GM20000 (cell line): ENCODE measurements at regions not wholly inside any gene's neighbourhood (a gene's known extent, or its start where the extent isn't known, plus 50 kb on each side); places are given as distances from the start of the nearest gene placed in this dataset.

ENCODE experiments used
- DNase-seq: peaks from one replicate; pipeline ENCODE4 v3.0.0; 2012; ENCODE audit warnings: low spot score
- TF ChIP-seq, protein P1 (sequence below): IDR thresholded peaks from 2 replicates; pipeline ENCODE4 v1.5.1; 2012; ENCODE audit warnings: mild to moderate bottlenecking, control low read depth; ENCODE audit errors: extremely low read depth, missing control alignments

DNA sequence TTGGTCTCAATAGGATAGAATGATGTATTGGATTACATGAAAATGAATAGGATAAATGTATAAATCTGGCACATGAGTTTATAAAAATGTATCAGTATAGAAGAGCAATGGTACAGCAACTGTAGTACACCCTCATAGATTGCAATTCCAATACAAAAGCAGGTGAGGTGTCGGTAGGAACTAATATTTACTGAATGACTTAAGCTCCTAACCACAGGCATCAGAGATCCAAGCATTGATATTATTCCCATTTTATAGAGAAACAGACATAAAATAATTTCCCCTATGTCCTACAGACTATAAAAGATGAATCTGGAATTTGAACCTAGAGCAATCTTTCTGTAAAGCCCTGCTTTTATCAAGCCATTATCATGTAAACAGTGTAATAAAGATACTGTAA lies 227.4 kb downstream of the MBD2 start:
- no peak for DNase-seq
- TF ChIP-seq, protein P1, sequence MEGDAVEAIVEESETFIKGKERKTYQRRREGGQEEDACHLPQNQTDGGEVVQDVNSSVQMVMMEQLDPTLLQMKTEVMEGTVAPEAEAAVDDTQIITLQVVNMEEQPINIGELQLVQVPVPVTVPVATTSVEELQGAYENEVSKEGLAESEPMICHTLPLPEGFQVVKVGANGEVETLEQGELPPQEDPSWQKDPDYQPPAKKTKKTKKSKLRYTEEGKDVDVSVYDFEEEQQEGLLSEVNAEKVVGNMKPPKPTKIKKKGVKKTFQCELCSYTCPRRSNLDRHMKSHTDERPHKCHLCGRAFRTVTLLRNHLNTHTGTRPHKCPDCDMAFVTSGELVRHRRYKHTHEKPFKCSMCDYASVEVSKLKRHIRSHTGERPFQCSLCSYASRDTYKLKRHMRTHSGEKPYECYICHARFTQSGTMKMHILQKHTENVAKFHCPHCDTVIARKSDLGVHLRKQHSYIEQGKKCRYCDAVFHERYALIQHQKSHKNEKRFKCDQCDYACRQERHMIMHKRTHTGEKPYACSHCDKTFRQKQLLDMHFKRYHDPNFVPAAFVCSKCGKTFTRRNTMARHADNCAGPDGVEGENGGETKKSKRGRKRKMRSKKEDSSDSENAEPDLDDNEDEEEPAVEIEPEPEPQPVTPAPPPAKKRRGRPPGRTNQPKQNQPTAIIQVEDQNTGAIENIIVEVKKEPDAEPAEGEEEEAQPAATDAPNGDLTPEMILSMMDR: no peak

DNA sequence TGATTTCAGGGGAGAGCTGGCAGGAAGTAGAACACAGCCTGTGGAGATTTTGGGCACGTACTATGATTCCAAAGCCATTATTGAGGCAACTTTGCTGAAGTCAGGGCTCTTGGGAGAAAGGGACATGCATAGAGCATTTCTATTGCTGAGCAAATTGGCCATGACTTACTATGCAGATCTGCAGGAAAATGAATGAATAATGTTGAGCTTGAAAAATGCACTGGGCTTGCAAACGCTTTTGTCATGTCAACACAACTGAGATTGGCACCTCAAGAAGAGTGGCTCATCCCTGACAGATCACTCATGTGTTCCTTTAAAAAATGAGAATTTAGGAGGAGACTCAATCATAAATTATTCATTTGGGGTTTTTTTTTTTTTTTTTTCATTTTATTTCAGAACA lies 230.5 kb downstream of the MBD2 start:
- no peak for DNase-seq
- TF ChIP-seq, protein P1: no peak

DNA sequence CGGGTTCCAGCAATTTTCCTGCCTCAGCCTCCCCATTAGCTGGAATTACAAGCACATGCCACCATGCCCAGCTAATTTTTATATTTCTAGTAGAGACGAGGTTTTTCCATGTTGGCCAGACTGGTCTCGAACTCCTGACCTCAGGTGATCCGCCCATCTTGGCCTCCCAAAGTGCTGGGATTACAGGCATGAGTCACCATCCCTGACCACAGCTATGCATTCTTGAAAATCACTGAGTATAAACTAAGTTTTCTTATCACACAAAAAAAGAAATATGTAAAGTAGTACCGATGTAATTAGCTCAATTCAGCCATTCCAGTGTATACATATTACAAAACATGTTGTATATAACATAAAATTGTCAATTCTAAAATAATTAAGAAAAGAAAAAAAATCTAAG lies 232.7 kb downstream of the MBD2 start:
- TF ChIP-seq, protein P1: no peak
- DNase-seq: no peak

DNA sequence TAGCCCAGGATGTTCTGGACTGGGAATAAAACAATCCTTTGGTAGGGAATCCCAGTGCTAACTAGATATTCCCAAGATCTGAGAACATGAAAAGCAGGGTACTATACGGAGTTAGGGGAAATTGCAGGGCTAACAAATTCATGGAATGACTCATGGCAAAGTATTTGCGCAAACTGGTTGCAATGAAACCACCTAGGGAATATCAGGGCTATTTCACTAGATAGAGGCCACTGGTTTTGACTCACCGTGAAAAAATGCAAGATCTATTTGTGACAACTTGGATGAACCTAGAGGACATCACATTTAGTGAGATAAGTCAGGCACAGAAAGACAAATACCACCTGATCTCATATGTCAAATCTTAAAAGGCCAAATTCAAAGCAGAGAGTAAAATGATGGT lies 233.3 kb downstream of the MBD2 start:
- TF ChIP-seq, protein P1: no peak
- no peak for DNase-seq

DNA sequence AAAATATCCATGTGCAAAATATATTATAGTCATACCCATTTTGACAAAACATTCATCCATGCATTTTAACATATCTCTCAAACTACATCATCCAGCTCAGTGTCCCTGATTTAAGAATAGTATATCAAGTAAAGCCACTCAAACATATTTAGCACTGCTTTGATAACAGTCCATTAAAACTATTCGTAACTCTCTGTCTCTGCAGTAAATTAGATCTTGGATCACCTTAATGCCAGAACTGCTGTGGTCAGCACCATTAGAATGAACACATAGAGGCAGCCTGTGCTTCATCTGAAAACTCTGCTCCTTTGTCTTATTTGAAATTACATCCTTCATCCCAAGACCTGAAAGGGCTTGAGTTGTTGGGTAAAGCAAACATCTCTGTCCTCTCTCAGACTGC lies 234.0 kb downstream of the MBD2 start:
- TF ChIP-seq, protein P1: no peak
- DNase-seq: no peak

DNA sequence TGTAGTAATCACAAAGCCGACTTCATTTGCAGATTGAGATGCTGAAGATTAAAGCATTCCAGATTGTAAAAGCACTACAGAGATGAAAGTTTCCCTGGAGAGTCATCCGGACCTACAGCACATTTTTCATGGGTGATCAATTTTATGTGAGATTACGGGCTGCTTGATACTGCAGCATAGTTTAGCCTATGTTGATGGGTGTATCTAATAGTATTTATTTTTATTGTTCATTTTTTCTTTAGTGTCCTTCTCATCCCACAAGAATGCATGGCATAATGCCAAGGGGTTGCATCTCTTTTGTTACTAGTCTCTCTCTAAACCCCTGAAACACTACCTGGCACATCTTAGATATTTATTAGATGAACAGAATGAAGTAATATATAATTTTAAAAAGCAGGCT lies 240.4 kb downstream of the MBD2 start:
- TF ChIP-seq, protein P1: no peak

DNA sequence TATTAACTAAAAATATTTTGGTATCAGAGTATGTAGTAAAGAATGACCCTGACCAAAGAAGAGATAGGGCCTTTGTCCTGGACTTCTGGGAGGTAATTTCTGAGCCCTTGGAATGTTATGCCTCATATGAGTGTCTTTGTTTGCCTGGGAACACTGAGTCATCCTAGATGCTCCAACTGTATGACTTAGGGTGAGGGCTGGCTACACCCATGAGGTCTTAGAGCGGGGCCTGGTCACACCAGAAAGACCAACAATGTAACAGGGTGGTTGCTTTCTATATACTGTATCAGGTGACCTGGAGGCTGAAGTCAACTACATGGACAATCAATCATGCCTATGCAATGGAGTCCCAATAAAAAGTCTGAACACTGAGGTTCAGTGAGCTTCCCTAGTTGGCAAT lies 253.1 kb downstream of the MBD2 start:
- TF ChIP-seq, protein P1: no peak
- DNase-seq: no peak

More for the DNA sequence above, 240.4 kb downstream of the MBD2 start:
- no peak for DNase-seq
